ENCODE measurements at regions not wholly inside any gene's neighbourhood (a gene's known extent, or its start where the extent isn't known, plus 50 kb on each side); places are given as distances from the start of the nearest gene placed in this dataset.

GRCh38 chr3:150068440-150069153 lies 97.9 kb upstream of the PFN2 start:
- Mint-ChIP-seq H3K36me3 (no peaks in the 10 kb centered on the region), H3K4me3 (no peak overlapping the region), H3K9me3 (no peaks in the 10 kb centered on the region), H3K4me1 (no peaks in the 10 kb centered on the region), H3K27me3 (peaks cover 10% of the 10 kb centered on the region), H3K27ac (no peak overlapping the region)

- Mint-ChIP-seq H3K27me3 (peaks cover 10% of the 10 kb centered on the region), H3K4me1 (no peaks in the 10 kb centered on the region), H3K9me3 (no peaks in the 10 kb centered on the region), H3K27ac (no peak overlapping the region), H3K36me3 (no peaks in the 10 kb centered on the region), H3K4me3 (no peak overlapping the region)
Observed at GRCh38 chr3:150067561-150067960, 96.9 kb upstream of the PFN2 start.

GRCh38 chr3:150064971-150065370 lies 94.3 kb upstream of the PFN2 start:
- H3K27me3 Mint-ChIP-seq = peaks cover 7% of the 10 kb centered on the region

GRCh38 chr3:150063237-150063636 lies 92.5 kb upstream of the PFN2 start:
- H3K27ac Mint-ChIP-seq = no peak overlapping the region
- H3K36me3 Mint-ChIP-seq = no peaks in the 10 kb centered on the region

More at GRCh38 chr3:150064971-150065370, 94.3 kb upstream of the PFN2 start:
- no peak overlapping the region for H3K27ac Mint-ChIP-seq
- no peak overlapping the region for H3K4me3 Mint-ChIP-seq
- no peaks in the 10 kb centered on the region for H3K4me1 Mint-ChIP-seq
- H3K9me3 Mint-ChIP-seq = no peaks in the 10 kb centered on the region
- no peaks in the 10 kb centered on the region for H3K36me3 Mint-ChIP-seq

GRCh38 chr3:150062492-150062891 lies 91.8 kb upstream of the PFN2 start:
- H3K9me3 Mint-ChIP-seq = no peaks in the 10 kb centered on the region
- H3K4me3 Mint-ChIP-seq = no peak overlapping the region
- no peaks in the 10 kb centered on the region for H3K36me3 Mint-ChIP-seq
- H3K4me1 Mint-ChIP-seq = no peaks in the 10 kb centered on the region
- H3K27ac Mint-ChIP-seq = no peak overlapping the region
- peaks cover 3% of the 10 kb centered on the region for H3K27me3 Mint-ChIP-seq

More at GRCh38 chr3:150063237-150063636, 92.5 kb upstream of the PFN2 start:
- Mint-ChIP-seq H3K27me3 (peaks cover 7% of the 10 kb centered on the region), H3K9me3 (no peaks in the 10 kb centered on the region), H3K4me3 (no peak overlapping the region), H3K4me1 (no peaks in the 10 kb centered on the region)

- no peaks in the 10 kb centered on the region for H3K9me3 Mint-ChIP-seq
- H3K36me3 Mint-ChIP-seq = no peaks in the 10 kb centered on the region
- H3K4me1 Mint-ChIP-seq = no peaks in the 10 kb centered on the region
- peaks cover 1% of the 10 kb centered on the region for H3K27me3 Mint-ChIP-seq
- H3K4me3 Mint-ChIP-seq = no peak overlapping the region
- H3K27ac Mint-ChIP-seq = no peak overlapping the region
Observed at GRCh38 chr3:150061288-150062024, 90.8 kb upstream of the PFN2 start.

GRCh38 chr3:150059729-150060128 lies 89.0 kb upstream of the PFN2 start:
- Mint-ChIP-seq H3K4me3 (no peak overlapping the region), H3K9me3 (no peaks in the 10 kb centered on the region), H3K4me1 (no peaks in the 10 kb centered on the region), H3K36me3 (no peaks in the 10 kb centered on the region), H3K27me3 (peaks cover 5% of the 10 kb centered on the region), H3K27ac (no peak overlapping the region)

- no peak overlapping the region for H3K27ac Mint-ChIP-seq
- H3K4me1 Mint-ChIP-seq = no peaks in the 10 kb centered on the region
- H3K4me3 Mint-ChIP-seq = no peak overlapping the region
- no peaks in the 10 kb centered on the region for H3K36me3 Mint-ChIP-seq
- no peaks in the 10 kb centered on the region for H3K9me3 Mint-ChIP-seq
- peaks cover 5% of the 10 kb centered on the region for H3K27me3 Mint-ChIP-seq
Observed at GRCh38 chr3:150059241-150059640, 88.5 kb upstream of the PFN2 start.

- H3K27me3 Mint-ChIP-seq = peaks cover 6% of the 10 kb centered on the region
- no peaks in the 10 kb centered on the region for H3K9me3 Mint-ChIP-seq
- H3K36me3 Mint-ChIP-seq = no peaks in the 10 kb centered on the region
Observed at GRCh38 chr3:150057227-150057626, 86.5 kb upstream of the PFN2 start.

GRCh38 chr3:150055332-150055731 lies 84.6 kb upstream of the PFN2 start:
- H3K27ac Mint-ChIP-seq = no peak overlapping the region
- no peaks in the 10 kb centered on the region for H3K36me3 Mint-ChIP-seq
- no peaks in the 10 kb centered on the region for H3K9me3 Mint-ChIP-seq
- H3K27me3 Mint-ChIP-seq = peaks cover 6% of the 10 kb centered on the region
- H3K4me3 Mint-ChIP-seq = no peak overlapping the region
- no peaks in the 10 kb centered on the region for H3K4me1 Mint-ChIP-seq

More at GRCh38 chr3:150057227-150057626, 86.5 kb upstream of the PFN2 start:
- H3K27ac Mint-ChIP-seq = no peak overlapping the region
- no peaks in the 10 kb centered on the region for H3K4me1 Mint-ChIP-seq
- H3K4me3 Mint-ChIP-seq = no peak overlapping the region

GRCh38 chr3:150054635-150055034 lies 83.9 kb upstream of the PFN2 start:
- Mint-ChIP-seq H3K36me3 (no peaks in the 10 kb centered on the region), H3K27ac (no peak overlapping the region), H3K27me3 (peaks cover 6% of the 10 kb centered on the region)

GRCh38 chr3:150050510-150050909 lies 79.8 kb upstream of the PFN2 start:
- no peaks in the 10 kb centered on the region for H3K9me3 Mint-ChIP-seq
- no peak overlapping the region for H3K27ac Mint-ChIP-seq
- H3K27me3 Mint-ChIP-seq = peaks cover 4% of the 10 kb centered on the region
- no peaks in the 10 kb centered on the region for H3K4me1 Mint-ChIP-seq
- no peak overlapping the region for H3K4me3 Mint-ChIP-seq
- no peaks in the 10 kb centered on the region for H3K36me3 Mint-ChIP-seq

More at GRCh38 chr3:150054635-150055034, 83.9 kb upstream of the PFN2 start:
- H3K9me3 Mint-ChIP-seq = no peaks in the 10 kb centered on the region
- H3K4me1 Mint-ChIP-seq = no peaks in the 10 kb centered on the region
- no peak overlapping the region for H3K4me3 Mint-ChIP-seq

GRCh38 chr3:150049317-150049716 lies 78.6 kb upstream of the PFN2 start:
- H3K27me3 Mint-ChIP-seq = peaks cover 2% of the 10 kb centered on the region
- no peak overlapping the region for H3K4me3 Mint-ChIP-seq
- H3K4me1 Mint-ChIP-seq = no peaks in the 10 kb centered on the region
- no peak overlapping the region for H3K27ac Mint-ChIP-seq
- no peaks in the 10 kb centered on the region for H3K36me3 Mint-ChIP-seq
- H3K9me3 Mint-ChIP-seq = no peaks in the 10 kb centered on the region

GRCh38 chr3:150041877-150042276 lies 71.2 kb upstream of the PFN2 start:
- Mint-ChIP-seq H3K27me3 (peaks cover 3% of the 10 kb centered on the region), H3K27ac (no peak overlapping the region)

GRCh38 chr3:150040097-150040496 lies 69.4 kb upstream of the PFN2 start:
- peaks cover 3% of the 10 kb centered on the region for H3K27me3 Mint-ChIP-seq

More at GRCh38 chr3:150041877-150042276, 71.2 kb upstream of the PFN2 start:
- no peak overlapping the region for H3K4me3 Mint-ChIP-seq
- peaks cover 0 to 2% (median 0%) of the 10 kb centered on the region in 3 donors for H3K4me1 Mint-ChIP-seq
- peaks cover 3% of the 10 kb centered on the region for H3K36me3 Mint-ChIP-seq
- H3K9me3 Mint-ChIP-seq = peaks cover 5 to 17% (median 16%) of the 10 kb centered on the region in 3 donors

More at GRCh38 chr3:150040097-150040496, 69.4 kb upstream of the PFN2 start:
- Mint-ChIP-seq H3K4me3 (no peak overlapping the region), H3K9me3 (peaks cover 5 to 17% (median 16%) of the 10 kb centered on the region in 3 donors), H3K4me1 (peaks cover 0 to 2% (median 0%) of the 10 kb centered on the region in 3 donors), H3K27ac (no peak overlapping the region), H3K36me3 (peaks cover 3% of the 10 kb centered on the region)
